ENCODE measurements at regions not wholly inside any gene's neighbourhood (a gene's known extent, or its start where the extent isn't known, plus 50 kb on each side); places are given as distances from the start of the nearest gene placed in this dataset.

DNA sequence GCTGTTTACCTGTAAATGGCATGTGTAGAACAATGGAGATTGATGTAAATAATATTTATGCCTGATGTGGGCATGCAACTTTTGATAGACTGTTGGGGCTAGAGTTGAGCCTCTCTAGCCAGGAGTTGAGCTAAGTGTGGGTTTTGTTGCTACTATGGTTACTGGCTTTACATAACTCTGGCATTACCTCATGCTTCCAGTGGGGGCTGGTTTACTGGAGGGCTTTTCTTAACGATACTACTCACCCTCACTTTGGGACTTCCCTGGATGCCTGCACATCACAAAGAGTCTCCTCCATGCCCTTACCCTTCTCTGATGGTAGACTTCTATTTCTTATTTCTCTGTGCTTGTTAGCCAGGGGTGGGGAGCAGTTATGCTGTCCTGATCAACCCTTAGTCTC lies 524.6 kb upstream of the CDH4 start:
- TF ChIP-seq, protein P1, sequence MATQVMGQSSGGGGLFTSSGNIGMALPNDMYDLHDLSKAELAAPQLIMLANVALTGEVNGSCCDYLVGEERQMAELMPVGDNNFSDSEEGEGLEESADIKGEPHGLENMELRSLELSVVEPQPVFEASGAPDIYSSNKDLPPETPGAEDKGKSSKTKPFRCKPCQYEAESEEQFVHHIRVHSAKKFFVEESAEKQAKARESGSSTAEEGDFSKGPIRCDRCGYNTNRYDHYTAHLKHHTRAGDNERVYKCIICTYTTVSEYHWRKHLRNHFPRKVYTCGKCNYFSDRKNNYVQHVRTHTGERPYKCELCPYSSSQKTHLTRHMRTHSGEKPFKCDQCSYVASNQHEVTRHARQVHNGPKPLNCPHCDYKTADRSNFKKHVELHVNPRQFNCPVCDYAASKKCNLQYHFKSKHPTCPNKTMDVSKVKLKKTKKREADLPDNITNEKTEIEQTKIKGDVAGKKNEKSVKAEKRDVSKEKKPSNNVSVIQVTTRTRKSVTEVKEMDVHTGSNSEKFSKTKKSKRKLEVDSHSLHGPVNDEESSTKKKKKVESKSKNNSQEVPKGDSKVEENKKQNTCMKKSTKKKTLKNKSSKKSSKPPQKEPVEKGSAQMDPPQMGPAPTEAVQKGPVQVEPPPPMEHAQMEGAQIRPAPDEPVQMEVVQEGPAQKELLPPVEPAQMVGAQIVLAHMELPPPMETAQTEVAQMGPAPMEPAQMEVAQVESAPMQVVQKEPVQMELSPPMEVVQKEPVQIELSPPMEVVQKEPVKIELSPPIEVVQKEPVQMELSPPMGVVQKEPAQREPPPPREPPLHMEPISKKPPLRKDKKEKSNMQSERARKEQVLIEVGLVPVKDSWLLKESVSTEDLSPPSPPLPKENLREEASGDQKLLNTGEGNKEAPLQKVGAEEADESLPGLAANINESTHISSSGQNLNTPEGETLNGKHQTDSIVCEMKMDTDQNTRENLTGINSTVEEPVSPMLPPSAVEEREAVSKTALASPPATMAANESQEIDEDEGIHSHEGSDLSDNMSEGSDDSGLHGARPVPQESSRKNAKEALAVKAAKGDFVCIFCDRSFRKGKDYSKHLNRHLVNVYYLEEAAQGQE (IDR thresholded peaks at IDR 0.05): no peak
- TF ChIP-seq MAX (IDR thresholded peaks at IDR 0.05): no peak
